HepG2 (cell line): ENCODE measurements at regions not wholly inside any gene's neighbourhood (a gene's known extent, or its start where the extent isn't known, plus 50 kb on each side); places are given as distances from the start of the nearest gene placed in this dataset.

ENCODE experiments used
- ATAD3A ChIP-seq: sonication (generic); formaldehyde crosslinking; IDR thresholded peaks from 2 replicates; pipeline ENCODE4 v1.4.0; 2020; ENCODE audit warnings: missing genetic modification reagents
- DPF2 ChIP-seq: sonication (generic); formaldehyde crosslinking; IDR thresholded peaks from 2 replicates; pipeline ENCODE4 v1.4.0; 2020; ENCODE audit warnings: mild to moderate bottlenecking, low read depth, missing genetic modification reagents, borderline replicate concordance
- FOXP4 ChIP-seq: sonication (generic); formaldehyde crosslinking; IDR thresholded peaks from 2 replicates; pipeline ENCODE4 v1.4.0; 2020; ENCODE audit warnings: missing genetic modification reagents
- GATA4 ChIP-seq: sonication (generic); IDR thresholded peaks from 2 replicates; pipeline ENCODE4 v1.6.1; 2016; ENCODE audit warnings: antibody characterized with exemption, low read depth, borderline replicate concordance
- HNRNPLL ChIP-seq: fragments of 200-400 bp; formaldehyde crosslinking; IDR thresholded peaks from 2 replicates; pipeline ENCODE4 v1.6.1; 2017; ENCODE audit warnings: mild to moderate bottlenecking, low read depth, low read length; ENCODE audit not compliant: poor library complexity, severe bottlenecking
- MAZ ChIP-seq, 2 experiments: sonication (generic) in 1 of 2; formaldehyde crosslinking in 1 of 2; IDR thresholded peaks; 2 replicates each; pipeline versions ENCODE4 v1.5.0 to v1.6.1; 2012 to 2020; ENCODE audit warnings: low read depth in 2 of 2, mild to moderate bottlenecking in 2 of 2, borderline replicate concordance in 1 of 2, improper control_type of control experiment in 1 of 2, low read length in 1 of 2, missing genetic modification reagents in 1 of 2, moderate library complexity in 1 of 2
- MED8 ChIP-seq: sonication (generic); formaldehyde crosslinking; IDR thresholded peaks from 2 replicates; pipeline ENCODE4 v1.8.1; 2023; ENCODE audit warnings: mild to moderate bottlenecking, missing genetic modification reagents; ENCODE audit not compliant: insufficient replicate concordance
- NCOR1 ChIP-seq: fragments of 200-600 bp; sonication (generic); IDR thresholded peaks from 2 replicates; pipeline ENCODE4 v1.7.0; 2017; ENCODE audit warnings: antibody characterized with exemption, low read length, borderline replicate concordance
- PRDM4 ChIP-seq: sonication (generic); formaldehyde crosslinking; IDR thresholded peaks from 2 replicates; pipeline ENCODE4 v1.9.0; 2021; ENCODE audit warnings: missing genetic modification reagents, borderline replicate concordance
- SKI ChIP-seq: fragments of 450-650 bp; IDR thresholded peaks from one replicate; pipeline ENCODE4 v1.6.1; 2018; ENCODE audit warnings: mild to moderate bottlenecking; ENCODE audit not compliant: partially characterized antibody
- SMARCE1 ChIP-seq: fragments of 450-650 bp; IDR thresholded peaks from 2 replicates; pipeline ENCODE4 v1.6.1; 2017; ENCODE audit warnings: borderline replicate concordance
- SOX5 ChIP-seq: IDR thresholded peaks from 2 replicates; pipeline ENCODE4 v1.6.1; 2016; ENCODE audit warnings: borderline replicate concordance
- SOX6 ChIP-seq, 2 experiments: fragments of 450-650 bp in 1 of 2; sonication (generic) in 1 of 2; formaldehyde crosslinking in 1 of 2; IDR thresholded peaks; 2 replicates each; pipeline versions ENCODE4 v1.4.0 to v1.6.1; 2017 to 2020; ENCODE audit warnings: antibody characterized with exemption in 1 of 2, mild to moderate bottlenecking in 1 of 2, missing genetic modification reagents in 1 of 2
- TBX2 ChIP-seq: sonication (generic); formaldehyde crosslinking; IDR thresholded peaks from 2 replicates; pipeline ENCODE4 v1.5.0; 2020; ENCODE audit warnings: missing genetic modification reagents, mild to moderate bottlenecking, borderline replicate concordance
- TFDP2 ChIP-seq: sonication (generic); formaldehyde crosslinking; IDR thresholded peaks from 2 replicates; pipeline ENCODE4 v1.4.0; 2020; ENCODE audit warnings: missing genetic modification reagents
- ZBTB3 ChIP-seq: sonication (generic); formaldehyde crosslinking; IDR thresholded peaks from 2 replicates; pipeline ENCODE4 v1.4.0; 2020; ENCODE audit warnings: low read depth, mild to moderate bottlenecking, moderate library complexity, missing genetic modification reagents, borderline replicate concordance
- ZNF292 ChIP-seq: sonication (generic); formaldehyde crosslinking; IDR thresholded peaks from 2 replicates; pipeline ENCODE4 v1.8.1; 2022; ENCODE audit warnings: mild to moderate bottlenecking, low read depth, missing genetic modification reagents, borderline replicate concordance
- ZNF503 ChIP-seq: sonication (generic); formaldehyde crosslinking; IDR thresholded peaks from 2 replicates; pipeline ENCODE4 v1.4.0; 2020; ENCODE audit warnings: missing genetic modification reagents
- ZNF552 ChIP-seq: sonication (generic); formaldehyde crosslinking; IDR thresholded peaks from 2 replicates; pipeline ENCODE4 v1.9.0; 2022; ENCODE audit warnings: missing genetic modification reagents, mild to moderate bottlenecking, borderline replicate concordance

- TF ChIP-seq MAZ (IDR thresholded peaks at IDR 0.05; ENCODE audit: borderline replicate concordance, low read depth, low read length) (no peak), MAZ (CRISPR knock-in tag; IDR thresholded peaks at IDR 0.05; ENCODE audit: low read depth) (no peak), DPF2 (0 out of 2 replicates have a peak, but pooled peaks have one; percentile 39), TFDP2 (CRISPR knock-in tag) (no peak), SMARCE1 (no peak), GATA4 (peak; percentile 78; the same call in 1 of the 2 replicates), ZNF552 (CRISPR knock-in tag) (no peak), NCOR1 (peak; percentile 33; the same call in 1 of the 2 replicates), ZNF503 (0 out of 2 replicates have a peak, but pooled peaks have one; percentile 61), ZBTB3 (CRISPR knock-in tag) (no peak), ATAD3A (CRISPR knock-in tag) (no peak), ZNF292 (CRISPR knock-in tag) (0 out of 2 replicates have a peak, but pooled peaks have one; percentile 24), MED8 (CRISPR knock-in tag) (no peak), HNRNPLL (no peak), TBX2 (peak; percentile 50; the same call in 1 of the 2 replicates), SOX5 (peak; percentile 73), PRDM4 (CRISPR knock-in tag) (no peak), FOXP4 (CRISPR knock-in tag) (peak; percentile 63; the same call in 1 of the 2 replicates), SKI (no peak), SOX6 (IDR thresholded peaks at IDR 0.05) (no peak), SOX6 (CRISPR knock-in tag; IDR thresholded peaks at IDR 0.05) (peak; percentile 81)
These were observed 97.0 kb downstream of the BAMBI start (continued) for GRCh38 chr10:28774051-28774995.
